Peyer's patch (tissue), 4 donors: ENCODE measurements at regions not wholly inside any gene's neighbourhood (a gene's known extent, or its start where the extent isn't known, plus 50 kb on each side); places are given as distances from the start of the nearest gene placed in this dataset.

ENCODE experiments used
- DNase-seq, 3 donors: peaks; one replicate each; pipeline ENCODE4 v3.0.0-alpha.2; 2017 to 2019
- H3K27ac ChIP-seq, 4 donors: fragments of 200-600 bp; sonication (generic); one replicate each; pipeline ENCODE4 v1.5.1; 2016 to 2019
- H3K27me3 ChIP-seq, 2 donors: fragments of 200-600 bp; sonication (generic); one replicate each; pipeline ENCODE4 v1.5.1; 2019
- H3K36me3 ChIP-seq, 3 donors: fragments of 200-600 bp; sonication (generic); one replicate each; pipeline ENCODE4 v1.5.1; 2016 to 2019
- H3K4me1 ChIP-seq, 4 donors: fragments of 200-600 bp; sonication (generic); one replicate each; pipeline ENCODE4 v1.5.1; 2016 to 2019
- H3K4me3 ChIP-seq, 4 donors: fragments of 200-600 bp; sonication (generic); 1 replicate in 3 of 4; 2 replicates in 1 of 4; pipeline ENCODE4 v1.5.1; 2016 to 2019; ENCODE audit warnings: mild to moderate bottlenecking in 1 of 4
- H3K9me3 ChIP-seq, 4 donors: fragments of 200-600 bp; sonication (generic); one replicate each; pipeline ENCODE4 v1.5.1; 2016 to 2019; ENCODE audit warnings: mild to moderate bottlenecking in 1 of 4
- POLR2A ChIP-seq, 2 donors: fragments of 450-650 bp; IDR thresholded peaks; one replicate each; pipeline ENCODE4 v1.5.1; 2017; ENCODE audit warnings: antibody characterized with exemption in 2 of 2, mild to moderate bottlenecking in 2 of 2, moderate library complexity in 2 of 2
- TF ChIP-seq, protein P1 (sequence below), 6 experiments: fragments of 450-650 bp in 4 of 6; fragments of 200-600 bp in 2 of 6; sonication (generic) in 1 of 6; IDR thresholded peaks; one replicate each; pipeline ENCODE4 v1.5.1; 2017 to 2019; ENCODE audit warnings: antibody characterized with exemption in 6 of 6, mild to moderate bottlenecking in 3 of 6, moderate library complexity in 1 of 6

DNA sequence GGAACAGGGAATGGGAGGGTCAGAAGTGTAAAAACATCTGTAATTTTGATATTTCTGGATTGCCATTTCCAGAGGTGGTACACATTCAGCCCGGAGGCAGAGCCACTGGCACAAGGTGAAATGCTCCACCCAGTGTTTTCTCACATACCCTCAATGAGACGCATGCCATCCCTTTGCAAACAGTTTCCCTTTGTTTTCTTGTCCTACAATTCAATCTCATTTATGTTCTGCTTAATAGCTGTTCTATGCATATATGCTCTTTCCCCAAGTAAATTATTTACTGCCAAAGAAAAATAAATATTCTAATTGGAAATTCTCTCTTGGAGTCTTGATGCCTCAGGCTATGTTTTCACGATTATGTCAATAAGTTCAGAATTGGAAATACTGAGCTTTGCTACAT lies 369.7 kb upstream of the AKR1E2 start:
- H3K9me3 ChIP-seq: no peaks in the 10 kb centered on the region
- no peak for DNase-seq
- no peaks in the 10 kb centered on the region for H3K36me3 ChIP-seq
- no peak overlapping the region for H3K27ac ChIP-seq
- no peak overlapping the region for H3K4me3 ChIP-seq
- TF ChIP-seq POLR2A (IDR thresholded peaks at IDR 0.05): no peak
- TF ChIP-seq, protein P1, sequence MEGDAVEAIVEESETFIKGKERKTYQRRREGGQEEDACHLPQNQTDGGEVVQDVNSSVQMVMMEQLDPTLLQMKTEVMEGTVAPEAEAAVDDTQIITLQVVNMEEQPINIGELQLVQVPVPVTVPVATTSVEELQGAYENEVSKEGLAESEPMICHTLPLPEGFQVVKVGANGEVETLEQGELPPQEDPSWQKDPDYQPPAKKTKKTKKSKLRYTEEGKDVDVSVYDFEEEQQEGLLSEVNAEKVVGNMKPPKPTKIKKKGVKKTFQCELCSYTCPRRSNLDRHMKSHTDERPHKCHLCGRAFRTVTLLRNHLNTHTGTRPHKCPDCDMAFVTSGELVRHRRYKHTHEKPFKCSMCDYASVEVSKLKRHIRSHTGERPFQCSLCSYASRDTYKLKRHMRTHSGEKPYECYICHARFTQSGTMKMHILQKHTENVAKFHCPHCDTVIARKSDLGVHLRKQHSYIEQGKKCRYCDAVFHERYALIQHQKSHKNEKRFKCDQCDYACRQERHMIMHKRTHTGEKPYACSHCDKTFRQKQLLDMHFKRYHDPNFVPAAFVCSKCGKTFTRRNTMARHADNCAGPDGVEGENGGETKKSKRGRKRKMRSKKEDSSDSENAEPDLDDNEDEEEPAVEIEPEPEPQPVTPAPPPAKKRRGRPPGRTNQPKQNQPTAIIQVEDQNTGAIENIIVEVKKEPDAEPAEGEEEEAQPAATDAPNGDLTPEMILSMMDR (IDR thresholded peaks at IDR 0.05): no peak
- H3K4me1 ChIP-seq: no peaks in the 10 kb centered on the region
- no peaks in the 10 kb centered on the region for H3K27me3 ChIP-seq

DNA sequence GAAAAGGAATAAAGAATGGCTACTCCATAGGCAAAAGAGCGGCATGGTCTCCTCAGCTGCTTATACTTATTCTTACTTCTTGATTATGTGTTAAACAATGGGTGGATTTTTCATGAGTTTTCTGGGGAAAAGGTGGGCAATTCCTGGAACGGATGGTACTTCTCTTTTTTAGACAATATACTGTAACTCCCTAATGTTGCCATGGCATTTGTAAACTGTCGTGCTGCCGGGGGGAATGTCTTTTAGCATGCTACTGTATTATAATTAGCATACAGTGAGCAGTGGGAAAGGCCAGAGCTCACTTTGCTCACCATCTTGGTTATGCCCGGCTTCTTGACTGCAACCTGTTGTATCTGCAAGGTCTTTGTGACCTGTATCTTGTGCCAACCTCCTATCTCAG lies 372.1 kb upstream of the AKR1E2 start:
- H3K9me3 ChIP-seq: no peaks in the 10 kb centered on the region
- TF ChIP-seq, protein P1 (IDR thresholded peaks at IDR 0.05): no peak
- no peak for TF ChIP-seq POLR2A (IDR thresholded peaks at IDR 0.05)
- H3K27ac ChIP-seq: no peak overlapping the region
- no peak overlapping the region for H3K4me3 ChIP-seq
- no peaks in the 10 kb centered on the region for H3K4me1 ChIP-seq
- DNase-seq: no peak
- no peaks in the 10 kb centered on the region for H3K27me3 ChIP-seq
- H3K36me3 ChIP-seq: no peaks in the 10 kb centered on the region

DNA sequence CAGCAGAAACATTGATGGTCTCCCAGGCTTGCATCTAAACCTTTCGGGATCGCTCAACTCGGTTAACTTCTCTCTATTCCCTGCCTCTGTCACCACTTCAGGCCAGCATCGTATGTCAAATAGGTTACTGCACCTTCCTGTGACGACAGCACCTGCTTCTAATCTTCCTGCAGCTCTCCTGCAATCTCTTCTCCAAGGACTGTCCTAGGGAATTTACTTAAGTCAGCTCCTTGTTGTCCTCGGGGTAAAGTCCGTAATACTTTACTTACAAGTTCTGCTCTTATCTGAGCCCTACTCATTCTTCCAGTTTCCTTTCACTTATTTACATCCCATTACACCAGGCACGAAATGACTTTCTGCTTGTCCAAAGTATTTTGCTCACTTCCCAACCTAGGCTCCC lies 372.7 kb upstream of the AKR1E2 start:
- H3K27ac ChIP-seq: no peak overlapping the region
- no peaks in the 10 kb centered on the region for H3K4me1 ChIP-seq
- no peaks in the 10 kb centered on the region for H3K27me3 ChIP-seq
- no peak overlapping the region for H3K4me3 ChIP-seq
- H3K36me3 ChIP-seq: no peaks in the 10 kb centered on the region
- H3K9me3 ChIP-seq: no peaks in the 10 kb centered on the region
- no peak for DNase-seq
- no peak for TF ChIP-seq POLR2A (IDR thresholded peaks at IDR 0.05)
- TF ChIP-seq, protein P1 (IDR thresholded peaks at IDR 0.05): no peak

DNA sequence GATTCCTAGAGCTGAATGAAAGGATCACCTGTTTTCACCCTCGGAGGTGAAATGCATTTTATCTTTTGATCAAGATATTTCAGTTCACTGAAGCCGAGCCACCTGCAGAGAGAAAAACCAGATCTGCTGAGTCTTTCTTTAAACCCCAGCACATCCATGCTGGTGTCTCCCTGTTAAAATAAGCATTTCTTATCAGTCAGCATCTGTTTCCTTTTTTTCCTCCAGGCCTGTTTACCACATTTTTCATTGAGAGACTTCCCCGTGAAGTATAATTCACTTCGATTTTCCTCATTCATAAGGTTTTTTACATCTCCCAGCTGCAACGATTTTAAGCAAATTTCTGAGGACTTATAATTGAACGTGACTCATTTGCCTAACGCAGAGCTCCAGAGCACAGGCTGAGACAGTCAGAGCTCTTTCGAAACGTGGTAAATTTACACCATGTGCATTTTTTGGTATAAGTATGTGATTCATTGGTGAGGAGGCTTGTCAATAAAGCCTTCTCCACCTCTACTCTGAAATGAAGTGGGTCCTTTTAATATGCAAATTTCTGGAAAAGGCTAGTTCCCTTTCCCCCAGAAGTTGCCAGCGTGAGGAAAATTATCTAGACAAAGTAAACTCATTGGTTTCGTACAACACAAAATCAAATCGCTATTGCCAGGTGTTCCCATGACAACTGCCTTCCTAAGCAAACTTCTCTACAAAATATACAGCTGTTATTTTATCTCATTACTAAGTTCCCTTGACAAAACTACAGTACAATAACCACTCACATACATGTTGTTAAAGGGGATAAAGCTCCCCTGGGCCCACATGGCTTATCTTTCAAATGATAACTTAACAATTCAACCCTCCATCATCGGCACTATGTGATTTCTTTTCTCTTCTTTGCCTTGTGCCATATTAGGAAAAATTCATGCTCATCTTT lies 374.8 kb upstream of the AKR1E2 start:
- no peaks in the 10 kb centered on the region for H3K4me1 ChIP-seq
- no peak for TF ChIP-seq POLR2A (IDR thresholded peaks at IDR 0.05)
- TF ChIP-seq, protein P1 (IDR thresholded peaks at IDR 0.05): no peak
- no peak for DNase-seq
- H3K27ac ChIP-seq: no peak overlapping the region
- H3K36me3 ChIP-seq: no peaks in the 10 kb centered on the region
- H3K9me3 ChIP-seq: no peaks in the 10 kb centered on the region
- H3K4me3 ChIP-seq: no peak overlapping the region
- no peaks in the 10 kb centered on the region for H3K27me3 ChIP-seq

DNA sequence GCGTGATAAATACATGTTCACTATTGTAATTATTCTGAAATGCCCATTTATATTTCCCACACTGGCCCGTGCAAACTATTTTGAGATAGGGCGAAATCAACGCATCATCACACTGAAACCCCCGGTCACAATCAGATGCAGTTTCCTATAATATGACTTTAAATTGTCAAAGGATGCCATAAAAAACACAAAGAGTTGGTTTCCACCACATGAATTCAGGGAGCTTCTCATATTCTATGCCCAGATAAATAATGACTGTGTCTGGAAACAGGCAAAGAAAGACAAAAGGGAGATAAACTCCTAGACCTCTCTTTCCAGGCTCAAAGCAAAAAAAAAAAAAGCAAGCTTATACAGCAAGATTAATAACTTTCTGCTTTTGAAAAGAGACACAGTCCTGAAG lies 375.8 kb upstream of the AKR1E2 start:
- no peaks in the 10 kb centered on the region for H3K27me3 ChIP-seq
- no peaks in the 10 kb centered on the region for H3K9me3 ChIP-seq
- TF ChIP-seq, protein P1 (IDR thresholded peaks at IDR 0.05): no peak
- no peak for TF ChIP-seq POLR2A (IDR thresholded peaks at IDR 0.05)
- DNase-seq: no peak
- no peaks in the 10 kb centered on the region for H3K36me3 ChIP-seq
- H3K27ac ChIP-seq: no peak overlapping the region
- H3K4me3 ChIP-seq: no peak overlapping the region
- H3K4me1 ChIP-seq: no peaks in the 10 kb centered on the region
